ENCODE measurements at regions not wholly inside any gene's neighbourhood (a gene's known extent, or its start where the extent isn't known, plus 50 kb on each side); places are given as distances from the start of the nearest gene placed in this dataset.

GRCh38 chr4:136918772-136919171 is 613.5 kb downstream of the PCDH18 start:
- DNase-seq, result no peak

DNA sequence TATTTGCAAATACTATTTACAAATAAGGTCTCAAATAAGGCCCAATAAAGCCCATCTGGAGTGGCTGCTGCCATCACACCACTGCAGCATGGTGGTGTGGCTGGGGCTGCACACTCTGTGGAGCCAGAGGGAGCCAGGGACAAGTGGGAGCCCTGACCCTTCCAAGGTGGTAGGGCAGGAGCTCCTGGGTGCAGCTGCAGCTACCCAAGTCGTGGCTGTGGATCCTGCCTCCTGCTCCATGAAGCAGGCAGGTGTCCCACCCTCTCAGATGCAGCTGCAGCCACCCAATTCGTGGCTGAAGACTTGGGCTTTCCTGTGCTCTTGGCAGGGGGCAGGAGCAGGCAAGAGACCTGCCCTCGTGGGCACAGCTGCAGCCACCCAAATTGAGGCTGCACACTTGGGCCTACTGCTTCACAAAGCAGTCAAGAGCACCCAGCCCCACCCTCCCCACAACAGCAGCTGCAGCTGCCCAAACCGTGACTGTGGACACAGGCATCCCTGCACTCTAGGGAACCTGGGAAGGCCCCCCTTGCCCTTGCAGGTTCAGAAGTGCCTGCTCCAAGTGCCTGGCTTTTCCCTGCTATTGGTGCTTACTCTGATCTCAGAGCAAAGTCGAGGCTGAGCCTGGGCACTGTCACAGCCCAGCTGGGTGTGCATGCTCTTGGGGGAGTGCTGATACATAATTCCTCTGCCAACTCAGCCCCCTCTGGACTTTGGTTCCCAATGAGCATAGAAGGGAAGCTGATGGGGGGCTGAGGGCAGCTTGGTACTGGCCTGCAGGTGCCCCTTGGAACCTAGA is 614.8 kb downstream of the PCDH18 start:
- no peak for DNase-seq

DNA sequence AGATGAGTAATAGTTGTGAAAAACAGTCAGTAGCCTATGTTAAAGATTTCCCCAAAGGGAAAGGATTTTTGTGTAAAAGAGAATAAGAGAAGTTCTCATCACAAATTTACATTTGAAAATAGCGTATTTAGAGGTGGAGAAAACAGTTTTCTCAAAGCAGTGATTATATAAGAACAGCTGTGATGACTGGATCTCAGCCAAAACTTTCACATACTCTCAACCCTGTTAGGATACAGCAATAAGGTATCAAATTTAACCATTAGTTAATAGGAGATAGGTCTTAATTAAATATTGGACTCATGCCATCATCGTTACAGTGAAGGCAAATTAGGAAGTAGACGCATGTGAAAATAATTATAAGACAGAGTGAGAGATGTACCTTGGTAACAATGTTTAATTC is 622.7 kb downstream of the PCDH18 start:
- DNase-seq, result peak; percentile 90

DNA sequence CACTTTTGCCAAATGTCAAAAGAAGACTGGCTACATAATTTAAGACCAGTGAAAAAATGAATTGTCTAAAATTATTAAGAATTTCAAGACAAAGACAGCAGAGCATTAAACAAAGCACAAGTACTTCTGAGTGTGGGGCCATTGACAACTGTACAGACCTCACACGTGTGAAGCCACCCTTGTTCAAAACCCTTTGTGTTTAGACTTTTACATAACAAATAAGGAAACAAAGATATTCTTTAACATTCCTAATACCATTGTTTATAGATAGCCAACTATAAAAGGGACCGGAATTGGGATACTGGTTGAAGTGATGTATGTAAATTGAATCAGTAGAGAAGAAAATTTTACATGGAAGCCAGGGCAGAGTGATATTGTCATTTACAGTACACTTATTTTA is 624.2 kb downstream of the PCDH18 start:
- DNase-seq, result no peak

GRCh38 chr4:136900696-136901095 is 631.6 kb downstream of the PCDH18 start:
- no peak for DNase-seq

DNA sequence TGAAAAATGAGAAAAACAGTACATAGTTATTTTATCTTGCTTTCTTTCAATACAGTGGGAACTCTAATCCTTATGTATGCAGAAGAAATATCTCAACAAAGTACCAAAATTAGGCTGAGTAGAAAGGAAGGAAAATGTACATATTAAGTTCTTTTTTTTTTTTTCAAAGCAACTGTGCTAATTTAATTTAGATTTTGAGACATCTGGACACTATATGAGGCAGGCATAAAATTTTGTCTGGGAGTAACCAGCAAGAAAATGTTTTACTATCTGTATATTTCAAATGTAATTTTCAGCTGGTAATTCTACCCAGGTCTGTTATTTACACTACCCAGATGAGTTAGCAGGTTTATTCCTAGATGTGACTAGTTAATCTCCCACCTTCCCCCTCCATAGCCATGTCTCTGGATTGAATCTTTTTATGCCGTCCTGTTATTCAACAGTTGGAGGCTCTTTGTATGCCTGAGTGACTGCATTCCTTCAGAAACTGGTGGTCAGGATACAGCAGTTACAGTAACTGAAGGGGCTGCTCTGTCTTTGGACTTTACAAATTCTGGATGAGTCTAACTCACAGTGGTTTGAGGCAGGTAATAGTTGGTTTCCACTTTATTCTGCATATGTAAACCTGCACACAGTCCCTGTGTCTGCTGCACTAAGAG is 633.6 kb downstream of the PCDH18 start:
- no peak for DNase-seq

DNA sequence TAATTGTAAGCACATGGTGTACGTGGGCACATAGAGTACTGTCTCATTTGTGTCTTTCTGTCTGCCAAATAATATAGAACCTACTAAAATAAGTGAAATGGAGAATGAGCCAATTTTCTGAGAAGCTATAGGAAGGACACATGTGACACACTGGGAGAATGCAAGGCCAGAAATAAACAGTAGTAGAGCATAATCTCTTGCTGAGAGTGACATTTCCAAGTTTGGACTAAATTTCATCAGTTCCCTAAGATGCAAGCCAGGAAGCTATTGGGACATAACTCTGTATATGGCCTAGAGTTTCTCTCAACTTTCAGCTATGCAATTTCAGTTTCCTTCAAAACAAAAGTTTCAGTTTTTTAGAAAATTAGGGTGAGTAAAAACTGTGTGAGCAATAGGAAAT is 638.7 kb downstream of the PCDH18 start:
- no peak for DNase-seq

GRCh38 chr4:136881666-136882065 is 650.6 kb downstream of the PCDH18 start:
- no peak for DNase-seq

GRCh38 chr4:136873555-136873954 is 658.7 kb downstream of the PCDH18 start:
- peak; percentile 19 for DNase-seq

DNA sequence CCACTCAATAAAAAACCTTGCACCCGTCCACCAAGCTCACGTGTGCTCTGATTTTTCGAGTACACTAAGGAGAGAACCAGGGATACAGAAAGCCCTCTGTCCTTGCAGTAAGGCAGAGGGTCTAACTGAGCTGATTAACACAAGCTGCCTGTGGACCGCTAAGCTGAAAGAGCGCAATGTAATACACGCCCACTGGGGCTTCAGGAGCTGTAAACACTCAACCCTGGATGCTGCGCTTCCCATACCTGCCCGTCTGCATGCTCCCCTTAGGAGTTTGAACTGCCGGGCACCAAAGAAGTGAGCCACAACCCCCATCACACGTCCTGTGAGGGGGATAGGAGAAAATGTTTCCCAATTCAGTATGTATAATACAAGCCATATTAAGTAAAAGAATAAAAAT is 664.8 kb downstream of the PCDH18 start:
- no peak for DNase-seq

DNA sequence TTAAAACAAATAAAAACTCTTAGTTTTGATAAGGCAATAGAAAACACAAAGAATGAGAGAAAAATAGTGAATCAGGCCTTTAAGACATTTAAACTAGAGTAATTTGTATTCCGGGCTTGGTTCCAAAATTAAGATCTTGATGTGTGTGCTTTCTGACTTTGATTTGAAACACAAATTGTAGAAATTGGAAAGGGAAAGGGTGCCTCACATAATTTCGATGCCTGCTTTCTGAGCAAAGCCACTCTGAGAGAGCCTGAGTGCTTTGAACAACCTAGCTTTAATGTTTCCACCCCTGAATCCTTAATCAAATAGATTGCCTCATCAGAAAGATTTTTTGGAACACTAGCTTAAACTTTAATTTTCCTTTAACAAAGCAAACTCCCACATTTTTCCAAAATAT is 666.8 kb downstream of the PCDH18 start:
- peak; percentile 2 for DNase-seq

DNA sequence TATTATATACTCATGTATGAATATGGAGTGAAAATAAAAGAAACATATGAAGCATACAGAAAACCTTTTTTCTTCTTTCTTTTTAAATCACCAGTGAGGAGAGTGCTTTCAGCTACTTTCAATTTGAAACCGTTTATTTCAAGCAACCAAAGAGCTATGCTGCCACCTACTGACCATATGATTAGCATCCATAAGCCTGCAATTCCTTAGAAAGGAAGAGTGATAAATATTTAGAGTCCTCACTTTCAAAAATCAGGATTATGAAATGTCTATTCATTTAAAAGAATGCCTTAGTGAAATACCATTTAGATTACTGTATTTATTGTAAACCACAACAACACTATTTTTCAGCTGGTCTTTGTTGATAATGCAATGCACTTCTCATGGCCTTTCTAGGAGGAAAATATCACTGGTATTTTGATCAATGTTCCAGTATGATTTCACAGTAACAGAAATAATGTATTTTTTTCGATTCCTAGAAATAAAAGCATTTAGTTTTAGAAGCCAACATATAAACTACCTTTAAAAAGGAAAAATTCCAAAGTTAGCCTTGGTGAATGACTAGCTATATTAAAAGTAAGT is 667.6 kb downstream of the PCDH18 start:
- peak; percentile 62 for DNase-seq

DNA sequence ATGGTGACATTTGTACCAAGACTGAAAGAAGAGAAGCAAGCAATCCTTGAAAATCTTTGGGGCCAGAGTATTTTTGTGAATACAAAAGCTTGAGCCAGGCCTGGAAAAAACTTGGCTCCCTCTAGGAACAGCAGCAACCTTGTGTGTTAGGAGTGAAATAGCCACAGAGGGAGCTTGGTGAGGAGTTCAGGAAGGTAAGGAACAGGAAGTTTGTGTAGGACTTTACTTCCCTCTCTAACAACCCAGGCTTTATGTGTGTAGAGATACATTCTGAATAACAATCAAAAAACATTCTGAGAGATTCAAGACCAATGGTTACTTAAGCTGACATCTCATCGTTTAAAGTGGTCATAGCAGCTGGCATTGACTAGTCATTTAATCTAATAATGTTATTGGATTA is 668.5 kb downstream of the PCDH18 start:
- DNase-seq, result no peak

DNA sequence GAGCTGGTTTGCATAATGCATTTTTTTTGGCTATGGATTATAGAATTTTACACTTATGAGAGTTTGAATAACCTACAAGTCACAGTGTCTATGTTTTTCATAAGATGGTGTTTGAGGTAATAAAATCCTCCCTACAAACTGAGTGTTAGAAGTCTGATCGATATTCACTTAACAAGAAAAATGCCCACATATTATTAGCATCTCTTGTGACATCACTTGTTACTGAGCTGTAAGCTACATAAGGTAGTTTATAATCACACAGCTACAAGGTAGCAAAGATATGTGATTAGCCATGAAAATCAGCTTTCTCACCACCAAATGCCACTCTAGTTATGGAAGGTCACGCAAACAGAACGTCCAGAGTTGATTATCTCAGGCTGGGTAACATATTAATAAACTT is 669.6 kb downstream of the PCDH18 start:
- no peak for DNase-seq

GRCh38 chr4:136861091-136861490 is 671.2 kb downstream of the PCDH18 start:
- peak; percentile 58 for DNase-seq

DNA sequence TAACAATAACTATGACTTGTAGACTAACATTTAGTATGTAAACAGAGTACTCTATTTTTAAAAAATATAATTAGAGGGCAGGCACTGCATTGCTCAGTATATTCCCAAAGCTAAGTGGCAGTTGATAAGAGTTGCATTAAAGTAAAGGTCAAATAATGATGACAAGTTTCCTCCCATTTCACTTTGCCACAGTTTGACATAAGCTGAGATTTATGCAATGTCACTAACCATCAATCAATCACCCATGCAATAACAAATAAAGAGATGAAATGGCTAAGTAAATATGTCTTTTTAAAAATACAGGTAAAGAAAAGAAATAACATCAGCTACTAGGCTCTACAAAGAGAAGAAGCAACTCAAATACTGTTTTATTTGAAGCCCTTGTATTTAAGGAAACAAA is 673.4 kb downstream of the PCDH18 start:
- DNase-seq, result no peak

DNA sequence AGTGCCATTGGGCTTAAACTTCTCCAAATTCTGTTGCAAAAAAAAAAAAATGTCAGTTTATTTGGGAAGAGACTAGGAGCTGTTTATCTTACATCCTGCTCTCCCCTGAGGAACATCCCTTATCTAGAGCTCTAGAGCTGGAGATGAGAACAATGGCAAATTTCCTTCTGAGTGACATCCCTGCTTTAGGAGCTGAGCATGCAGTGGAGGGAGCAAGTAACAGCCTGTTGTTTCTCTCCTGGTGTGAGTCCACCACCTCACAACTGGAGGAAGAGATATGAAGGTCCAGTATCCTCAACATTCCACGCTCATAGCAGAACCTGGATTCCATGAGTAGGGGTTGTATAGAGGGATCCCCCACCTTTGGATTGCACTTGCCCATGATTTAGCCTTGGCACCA is 676.4 kb downstream of the PCDH18 start:
- no peak for DNase-seq

GRCh38 chr4:136850446-136850845 is 681.8 kb downstream of the PCDH18 start:
- DNase-seq, result no peak

- no peak for DNase-seq
These were observed 684.2 kb downstream of the PCDH18 start for GRCh38 chr4:136847881-136848621.

DNA sequence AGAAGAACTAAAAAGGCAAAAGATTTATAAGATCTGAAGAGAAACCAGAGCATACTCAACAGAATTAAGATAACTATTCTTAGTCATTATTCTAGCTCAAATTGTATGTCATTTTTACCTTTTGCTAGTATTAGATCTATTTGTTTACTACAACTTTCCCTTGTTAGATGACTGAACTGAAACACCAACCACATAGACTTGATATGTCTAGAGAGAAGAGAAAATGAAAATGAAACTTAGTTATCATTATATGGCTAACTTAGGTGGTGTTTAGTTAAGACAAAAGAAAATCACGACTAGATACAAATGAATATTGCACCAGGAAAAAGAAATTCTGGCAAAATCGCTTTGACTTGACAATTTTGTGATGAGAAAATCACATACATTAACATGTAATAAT is 690.8 kb downstream of the PCDH18 start:
- no peak for DNase-seq

- no peak for DNase-seq
These were observed 693.7 kb downstream of the PCDH18 start for GRCh38 chr4:136838607-136839006.

DNA sequence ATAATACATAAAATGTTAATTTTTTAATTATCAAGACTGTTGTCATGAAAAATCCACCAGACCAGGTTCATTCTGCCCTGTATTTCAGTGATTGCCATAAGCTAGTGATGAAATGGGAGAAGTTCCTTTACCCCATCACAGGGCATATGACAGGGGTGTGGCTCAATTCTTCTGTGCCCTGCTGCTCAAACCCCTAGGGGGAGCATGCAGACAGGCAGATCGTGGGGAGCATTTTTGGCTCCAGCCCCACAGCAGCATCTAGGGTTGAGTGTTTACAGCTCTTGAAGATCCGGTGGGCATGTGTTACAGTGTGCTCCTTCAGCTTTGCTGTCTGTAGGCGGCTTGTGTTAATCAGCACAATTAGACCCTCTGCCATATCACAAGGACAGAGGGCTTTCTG is 700.7 kb downstream of the PCDH18 start:
- DNase-seq, result peak; percentile 58

GRCh38 chr4:136829280-136829679 is 703.0 kb downstream of the PCDH18 start:
- DNase-seq, result no peak

DNA sequence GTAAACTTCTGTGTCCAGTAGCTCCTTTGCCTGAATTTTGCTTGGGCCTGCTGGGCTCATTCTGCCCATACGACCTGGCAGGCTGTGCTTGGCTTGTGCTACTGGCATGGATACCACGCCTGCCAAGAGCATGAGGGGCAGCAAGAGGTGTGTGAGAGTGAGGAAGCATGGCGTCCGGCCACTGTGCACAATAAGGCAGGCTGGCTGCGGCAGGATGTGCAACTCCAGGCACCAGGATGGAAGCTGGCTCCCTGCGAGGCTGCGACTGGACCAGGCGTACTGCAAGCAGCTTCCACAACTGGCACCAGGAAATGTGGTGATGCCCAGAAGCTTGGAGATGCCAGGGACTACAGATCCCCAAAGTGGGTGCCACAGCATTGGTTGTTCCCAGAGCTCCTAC is 709.3 kb downstream of the PCDH18 start:
- DNase-seq, result no peak

Measured in NCI-H2171 treated with DMSO at 0.1 percent for 48 hours (cell line).